ENCODE measurements at regions not wholly inside any gene's neighbourhood (a gene's known extent, or its start where the extent isn't known, plus 50 kb on each side); places are given as distances from the start of the nearest gene placed in this dataset.
A peak's percentile ranks its signal among the peaks of the same experiment; 100 is the strongest.

- DNase-seq (peak in 1 of 4 donors; percentile 52), ATAC-seq (peak; percentile 1)
- H3K36me3 ChIP-seq, result no peaks in the 10 kb centered on the region
- H3K9me3 ChIP-seq, result no peaks in the 10 kb centered on the region
- intact Hi-C loops (cut with DNase I), result loop anchor here in 1 of 2 donors (10.0 kb wide), 1 partner anchor 139 kb away; no protein-coding TSS in a partner anchor
- H3K27me3 ChIP-seq, result no peaks in the 10 kb centered on the region
- no peak for TF ChIP-seq CTCF (IDR thresholded peaks at IDR 0.05)
- no peak overlapping the region for H3K4me3 ChIP-seq
- peaks cover 53 to 85% of the 10 kb centered on the region in 2 donors for H3K4me1 ChIP-seq
- H3K27ac ChIP-seq, result peak overlapping the region; percentile 97 to 99
Observed at GRCh38 chr1:234725177-234726132, 115.5 kb upstream of the IRF2BP2 start.

GRCh38 chr1:234724516-234725176 is 114.7 kb upstream of the IRF2BP2 start:
- Histone ChIP-seq H3K4me1 (peaks cover 55 to 89% of the 10 kb centered on the region in 2 donors), H3K27me3 (no peaks in the 10 kb centered on the region), H3K4me3 (peak overlapping the region; percentile 1 to 3), H3K9me3 (no peaks in the 10 kb centered on the region), H3K27ac (peak overlapping the region; percentile 97 to 99), H3K36me3 (no peaks in the 10 kb centered on the region)
- TF ChIP-seq CTCF (IDR thresholded peaks at IDR 0.05), result no peak
- intact Hi-C loops (cut with DNase I), result loop anchor here in 1 of 2 donors (5.0 to 10.0 kb wide), 5 partner anchors 112 to 353 kb away; partner anchors contain the start of gene IRF2BP2
- peak in 2 of 4 donors; percentile 76 to 84 for DNase-seq
- peak; percentile 48 for ATAC-seq

DNA sequence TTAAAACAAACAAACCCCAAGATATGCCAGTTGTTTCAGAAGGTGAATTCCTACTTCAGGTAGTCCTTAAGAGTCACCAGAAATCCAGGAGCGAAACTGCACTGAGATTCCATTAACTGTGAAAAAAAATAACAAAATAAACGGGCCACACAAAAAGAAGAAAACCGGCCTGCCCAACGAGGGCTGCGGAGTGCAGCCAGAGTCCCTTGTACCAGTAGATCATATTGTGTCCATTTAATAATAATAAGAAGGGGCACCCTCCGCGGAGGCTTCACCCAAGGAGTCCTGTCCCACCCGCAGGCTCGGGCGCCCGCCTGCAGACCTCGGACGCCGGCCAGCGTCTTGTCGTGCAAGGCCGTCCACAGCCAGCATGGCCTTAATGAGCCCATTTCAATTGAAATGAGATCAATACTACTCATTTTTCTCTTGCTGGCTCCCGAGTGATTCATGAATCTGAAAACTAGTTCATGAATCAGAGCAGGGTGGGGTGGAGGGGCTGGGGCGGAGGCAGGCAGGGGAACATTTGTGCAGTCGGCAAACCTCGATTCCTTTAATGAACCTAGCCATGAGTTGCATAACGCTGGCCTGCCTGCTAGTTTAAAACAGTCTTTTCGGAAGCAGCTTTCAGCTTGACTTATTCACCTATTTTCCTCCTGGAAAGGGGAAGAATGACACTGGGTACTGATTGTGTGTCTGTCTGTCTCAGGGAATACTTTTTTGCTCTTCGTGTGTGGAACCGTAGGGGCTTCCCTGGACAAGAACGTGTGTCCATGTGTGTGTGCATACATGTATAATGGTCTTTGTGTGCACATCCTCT is 113.1 kb upstream of the IRF2BP2 start:
- peak in 2 of 4 donors; percentile 69 to 77 for DNase-seq
- Histone ChIP-seq H3K27ac (peak overlapping the region; percentile 97 to 99), H3K27me3 (no peaks in the 10 kb centered on the region), H3K4me1 (peaks cover 67 to 96% of the 10 kb centered on the region in 2 donors), H3K4me3 (no peak overlapping the region), H3K36me3 (no peaks in the 10 kb centered on the region), H3K9me3 (no peaks in the 10 kb centered on the region)
- peak; percentile 36 for ATAC-seq
- intact Hi-C loops (cut with DNase I), result loop anchor here in 1 of 2 donors (5.0 to 10.0 kb wide), 5 partner anchors 111 to 354 kb away; partner anchors contain the start of gene IRF2BP2
- TF ChIP-seq CTCF (IDR thresholded peaks at IDR 0.05), result no peak

- peak overlapping the region; percentile 97 to 99 for H3K27ac ChIP-seq
- no peaks in the 10 kb centered on the region for H3K9me3 ChIP-seq
- no peak for DNase-seq
- no peak for ATAC-seq
- no peaks in the 10 kb centered on the region for H3K36me3 ChIP-seq
- no peak for TF ChIP-seq CTCF (IDR thresholded peaks at IDR 0.05)
- peaks cover 70 to 89% of the 10 kb centered on the region in 2 donors for H3K4me1 ChIP-seq
- no peak overlapping the region for H3K4me3 ChIP-seq
- intact Hi-C loops (cut with DNase I), result loop anchor here in 1 of 2 donors (5.0 to 10.0 kb wide), 5 partner anchors 110 to 355 kb away; partner anchors contain the start of gene IRF2BP2
- no peaks in the 10 kb centered on the region for H3K27me3 ChIP-seq
Observed at GRCh38 chr1:234722270-234722704, 112.3 kb upstream of the IRF2BP2 start.
